HG03558 (cell line): ENCODE measurements at regions not wholly inside any gene's neighbourhood (a gene's known extent, or its start where the extent isn't known, plus 50 kb on each side); places are given as distances from the start of the nearest gene placed in this dataset.
"Not testable (repeated sequence)": the region's sequence is repeated elsewhere in the genome, so short reads cannot be mapped to it uniquely, and the experiment has no call there.

Experiments used
- ATAC-seq: cut with Tn5 transposase; IDR thresholded peaks from one replicate; pipeline ENCODE4 v1.9.1; 2021; ENCODE audit warnings: moderate number of reproducible peaks; ENCODE audit not compliant: unreplicated experiment; ENCODE audit errors: extremely low read depth

DNA sequence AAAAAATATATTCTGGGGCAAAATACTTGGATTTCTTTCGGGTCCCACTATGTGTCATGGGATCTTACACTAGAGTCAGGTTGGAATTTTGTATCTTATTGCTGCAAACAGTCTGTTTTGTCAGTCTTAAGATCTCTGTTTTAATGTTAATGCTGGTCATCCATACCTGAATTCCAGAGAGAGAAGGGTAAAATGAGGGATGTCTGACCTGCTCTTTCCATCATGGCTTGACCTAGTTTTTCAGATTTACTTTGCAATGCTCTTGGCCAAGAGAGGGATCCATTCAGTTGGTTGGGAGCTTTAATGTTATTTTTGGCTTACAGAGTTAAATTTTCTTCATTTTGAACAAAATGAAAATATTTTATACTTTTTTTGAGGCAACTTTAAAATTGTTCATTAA is 117.2 kb downstream of the CASP12 start:
- ATAC-seq, result no peak

DNA sequence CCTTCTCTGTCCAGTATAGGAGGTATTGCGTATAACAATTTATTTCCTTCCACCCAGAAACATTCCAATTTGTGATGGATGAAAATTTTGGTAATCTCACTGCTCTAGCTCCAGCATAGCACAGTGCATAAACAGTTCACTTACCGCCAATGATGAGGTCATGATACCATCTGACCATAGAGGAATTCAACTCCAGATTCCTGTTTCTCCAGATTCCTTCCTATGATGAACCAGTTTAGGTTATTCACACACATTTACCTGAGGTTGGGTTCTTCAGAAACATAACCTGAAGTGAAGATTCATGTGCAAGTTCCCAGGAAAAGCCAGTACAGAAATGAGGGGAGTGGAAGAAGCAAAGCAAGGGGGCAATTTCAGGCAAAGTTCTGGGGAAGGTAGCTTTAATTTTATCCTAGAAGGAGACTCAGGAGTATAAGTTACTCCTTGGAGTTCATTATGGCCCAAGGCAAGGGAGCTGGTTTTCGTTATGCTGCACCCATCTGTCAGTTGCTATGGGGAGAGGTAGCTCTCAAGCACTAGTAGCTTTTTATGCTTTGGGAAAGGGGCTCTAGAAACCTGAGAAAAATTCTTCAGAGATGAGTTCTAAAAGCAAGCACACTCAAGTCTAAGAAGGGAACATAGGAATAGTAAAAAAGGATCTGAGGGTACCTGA is 121.6 kb downstream of the CASP12 start:
- no peak for ATAC-seq

DNA sequence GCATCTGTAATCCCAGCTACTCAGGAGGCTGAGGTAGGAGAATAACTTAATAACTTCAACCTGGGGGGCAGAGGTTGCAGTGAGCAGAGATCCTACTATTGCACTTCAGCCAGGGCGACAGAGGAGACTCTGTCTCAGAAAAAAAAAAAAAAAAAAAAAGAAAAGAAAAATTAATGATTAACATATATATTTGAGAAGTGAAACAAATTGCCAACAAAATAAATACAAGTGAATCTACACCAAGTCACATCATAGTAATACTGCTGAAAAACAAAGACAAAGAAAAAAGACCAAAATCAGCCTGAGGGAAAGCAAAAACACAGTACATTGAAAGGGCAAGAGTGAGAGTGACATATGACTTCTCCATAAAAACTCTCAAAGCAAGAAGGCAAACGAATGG is 123.7 kb downstream of the CASP12 start:
- ATAC-seq, result no peak

DNA sequence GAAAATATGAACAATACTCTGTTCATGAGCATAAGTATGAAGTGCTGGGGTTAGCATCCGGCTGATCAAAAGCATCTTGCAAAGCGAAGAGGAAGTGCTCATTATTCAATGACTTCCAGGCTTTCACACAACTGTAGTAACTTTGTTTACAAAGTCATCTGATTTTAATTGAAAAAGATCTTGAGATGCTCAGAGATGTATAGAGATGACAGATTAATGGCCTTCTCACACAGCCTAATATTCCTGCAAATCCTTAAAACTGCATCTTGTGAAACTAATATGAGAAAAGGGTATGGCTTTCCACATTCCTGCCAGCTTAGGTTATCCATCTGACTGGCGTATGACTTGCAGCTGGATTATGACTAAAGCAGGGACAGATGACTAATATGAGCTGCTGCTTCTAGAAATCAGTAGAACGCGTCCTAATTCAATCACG is 125.4 kb downstream of the CASP12 start:
- ATAC-seq, result no peak

DNA sequence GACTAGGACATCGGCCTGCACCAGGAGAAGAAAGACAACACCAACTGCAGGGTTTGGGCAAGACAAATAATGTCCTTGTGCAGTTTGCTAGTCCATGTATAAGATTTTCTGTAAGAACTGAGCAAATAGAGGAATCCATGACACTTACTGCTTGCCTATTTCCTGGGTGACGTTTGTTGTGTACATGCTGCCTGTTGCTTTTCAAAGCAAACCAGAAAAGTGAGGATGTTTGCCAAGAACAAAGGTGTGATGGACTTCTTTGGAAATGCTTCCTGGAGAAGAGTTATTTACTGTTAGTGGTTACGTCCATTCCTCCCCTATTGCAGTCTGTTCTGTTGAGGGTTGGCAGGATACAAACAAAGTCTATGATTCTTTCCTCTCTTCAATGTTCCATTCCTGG is 126.5 kb downstream of the CASP12 start:
- ATAC-seq, result no peak

DNA sequence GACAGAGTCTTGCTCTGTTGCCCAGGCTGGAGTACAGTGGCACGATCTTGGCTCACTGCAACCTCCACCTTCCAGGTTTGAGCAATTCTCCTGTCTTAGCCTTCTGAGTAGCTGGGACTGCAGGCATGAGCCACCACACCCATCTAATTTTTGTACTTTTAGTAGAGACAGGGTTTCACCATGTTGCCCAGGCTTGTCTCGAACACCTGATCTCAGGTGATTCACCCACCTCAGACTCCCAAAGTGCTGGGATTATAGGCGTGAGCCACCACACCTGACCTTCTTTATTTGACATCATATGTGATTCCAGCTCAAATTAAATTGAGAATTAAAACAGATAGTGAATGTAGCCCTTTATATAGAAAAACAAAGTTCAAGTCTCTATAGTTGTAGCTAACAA is 127.2 kb downstream of the CASP12 start:
- not testable (repeated sequence) for ATAC-seq

DNA sequence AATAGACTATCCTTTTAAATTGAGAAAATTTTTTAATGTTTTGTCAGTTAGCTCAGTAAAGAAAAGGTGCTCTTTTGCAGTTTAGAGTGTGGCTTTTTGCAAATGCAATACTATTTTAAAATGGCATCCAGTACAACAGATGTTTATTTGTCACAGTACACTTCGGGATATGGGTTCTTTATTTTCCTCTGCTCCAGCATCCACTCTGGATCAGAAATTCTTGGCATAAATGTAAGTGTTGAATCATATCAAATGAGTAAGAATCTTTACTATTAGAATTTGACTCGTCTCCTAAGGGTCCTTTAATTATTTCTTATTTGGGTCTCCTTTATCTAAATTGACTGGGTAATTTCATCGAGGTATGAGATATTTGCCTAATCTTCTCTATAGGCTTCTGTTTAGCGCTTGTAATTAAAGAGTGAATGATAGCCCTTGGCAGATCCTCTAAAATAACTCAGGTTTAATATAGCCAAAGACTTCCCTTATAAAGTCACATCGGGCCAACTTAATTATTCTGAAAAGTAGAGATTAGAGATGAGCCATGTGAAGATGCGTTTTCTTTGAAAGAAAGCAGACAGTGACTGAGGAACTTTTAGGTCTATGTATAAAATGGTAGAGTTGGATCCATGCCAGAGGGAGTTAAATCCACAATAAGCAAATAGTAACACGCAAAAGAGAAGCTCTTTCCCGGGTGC is 132.7 kb downstream of the CASP12 start:
- ATAC-seq, result no peak

DNA sequence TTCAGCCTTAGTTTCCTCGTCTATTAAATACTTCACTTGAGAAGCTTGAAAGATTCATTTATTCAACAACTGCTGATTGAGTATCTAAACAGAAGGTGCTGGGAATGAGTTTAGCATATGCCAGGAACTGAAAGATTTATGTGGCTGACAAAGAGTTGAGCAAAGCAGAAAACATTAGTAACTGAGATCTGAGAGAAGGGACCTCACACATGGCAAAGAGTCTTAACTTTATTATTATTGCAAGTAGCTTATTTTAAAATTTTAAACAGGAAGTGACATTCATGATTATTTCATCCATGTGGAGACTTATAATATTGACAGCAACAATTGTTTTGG is 133.6 kb downstream of the CASP12 start:
- no peak for ATAC-seq

DNA sequence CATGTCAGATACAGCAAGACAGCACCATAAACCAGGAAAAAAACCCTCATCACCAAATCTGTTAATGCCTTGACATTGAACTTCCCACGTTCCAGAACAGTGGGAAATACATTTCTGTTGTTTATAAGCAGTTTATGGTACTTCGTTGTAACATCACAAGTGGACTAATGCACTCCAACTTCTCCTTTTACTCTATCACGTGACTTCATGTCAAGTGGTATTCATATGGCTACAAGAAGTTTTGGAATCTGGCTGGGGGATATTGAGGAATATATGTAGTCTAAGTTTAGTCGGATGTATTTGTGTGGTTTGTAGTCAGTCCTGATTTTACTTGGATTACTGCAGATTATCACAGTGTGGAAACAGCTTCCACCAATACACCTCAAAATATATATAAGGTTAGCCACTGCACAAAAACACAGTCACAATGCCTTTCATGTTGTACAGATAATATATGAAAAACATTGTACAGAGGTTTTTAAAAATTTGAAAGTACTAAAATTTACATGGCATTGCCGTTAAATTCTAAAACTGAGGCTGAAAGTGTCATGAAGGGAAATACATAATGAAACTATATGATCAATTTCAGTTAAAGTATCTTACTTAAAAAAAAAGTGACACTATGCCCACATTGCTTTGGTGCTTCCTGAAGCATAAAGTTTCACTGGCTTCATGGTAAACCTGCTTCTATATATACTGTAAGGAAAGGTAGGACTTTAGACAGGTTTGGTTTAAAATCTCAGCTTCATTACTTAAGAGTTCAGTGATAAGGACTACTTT is 134.1 kb downstream of the CASP12 start:
- ATAC-seq, result no peak

DNA sequence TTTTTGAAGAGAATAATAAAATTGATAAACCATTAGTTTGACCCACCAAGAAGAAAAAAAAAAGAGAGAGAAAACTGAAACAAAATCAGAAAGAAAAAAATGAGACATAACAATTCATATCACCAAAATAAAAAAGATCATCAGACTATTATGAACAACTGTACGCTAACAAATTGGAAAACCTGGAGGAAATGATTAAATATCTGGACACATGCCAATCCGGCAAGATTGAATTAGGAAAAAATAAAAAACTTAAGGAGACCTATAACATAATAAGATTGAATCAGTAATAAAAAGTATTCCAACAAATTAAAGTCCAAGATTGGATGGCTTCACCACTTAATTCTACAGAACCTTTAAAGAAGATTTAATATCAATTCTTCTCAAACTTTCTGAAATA is 136.7 kb downstream of the CASP12 start:
- no peak for ATAC-seq

DNA sequence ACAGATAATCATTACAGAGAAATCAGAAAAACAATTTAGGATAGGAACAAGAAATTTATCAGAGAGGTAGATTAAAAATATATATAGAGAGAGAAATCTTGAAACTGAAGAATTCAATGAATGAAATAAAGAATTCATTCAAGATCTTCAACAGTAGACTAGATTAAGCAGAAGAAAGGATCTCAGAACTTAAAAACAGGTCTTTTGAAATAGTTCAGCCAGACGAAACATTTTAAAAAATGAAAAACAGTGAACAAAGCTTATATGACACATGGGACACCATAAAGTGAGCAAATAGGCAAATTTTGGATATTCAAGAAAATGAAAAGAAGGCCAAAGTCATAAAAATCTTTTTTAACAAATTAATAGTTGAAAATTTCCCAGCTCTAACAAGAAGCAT is 138.8 kb downstream of the CASP12 start:
- ATAC-seq, result no peak

DNA sequence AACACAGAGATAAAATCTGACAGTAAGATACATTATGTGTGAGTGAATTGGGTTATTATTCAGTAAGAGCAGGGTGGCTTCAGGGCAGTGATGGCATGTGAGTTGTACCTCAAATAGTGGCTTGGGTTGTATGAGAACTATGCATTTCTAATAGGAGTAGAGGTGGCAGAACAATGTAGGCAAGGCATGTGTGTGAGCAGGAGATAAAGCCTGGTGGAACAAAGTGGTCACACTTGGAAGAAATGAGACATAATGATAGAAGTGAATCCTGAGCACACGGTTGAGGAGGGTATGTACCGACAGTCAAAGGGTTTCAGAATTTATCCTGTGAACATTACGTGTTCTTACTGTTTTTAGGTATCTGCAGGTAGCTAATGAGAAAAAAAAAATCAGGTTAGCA is 159.3 kb downstream of the CASP12 start:
- no peak for ATAC-seq

DNA sequence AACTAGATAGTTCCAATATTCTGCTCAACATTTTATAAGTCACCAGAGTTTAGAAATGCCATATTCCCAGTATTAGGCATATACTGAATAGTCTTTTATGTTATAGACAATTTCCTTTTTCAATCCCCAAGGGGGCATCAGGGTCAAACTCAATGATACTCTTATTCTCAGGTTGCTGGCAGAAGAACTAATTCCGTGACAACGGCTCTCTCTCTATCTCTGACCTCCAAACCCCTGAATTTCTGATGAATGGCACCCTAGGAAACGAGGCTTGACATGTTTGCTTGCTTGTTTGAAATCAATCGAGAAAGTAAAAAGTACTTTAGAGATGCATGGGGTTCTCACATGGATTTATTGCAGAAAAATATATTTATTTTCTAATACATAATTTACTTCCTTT is 160.1 kb downstream of the CASP12 start:
- no peak for ATAC-seq

DNA sequence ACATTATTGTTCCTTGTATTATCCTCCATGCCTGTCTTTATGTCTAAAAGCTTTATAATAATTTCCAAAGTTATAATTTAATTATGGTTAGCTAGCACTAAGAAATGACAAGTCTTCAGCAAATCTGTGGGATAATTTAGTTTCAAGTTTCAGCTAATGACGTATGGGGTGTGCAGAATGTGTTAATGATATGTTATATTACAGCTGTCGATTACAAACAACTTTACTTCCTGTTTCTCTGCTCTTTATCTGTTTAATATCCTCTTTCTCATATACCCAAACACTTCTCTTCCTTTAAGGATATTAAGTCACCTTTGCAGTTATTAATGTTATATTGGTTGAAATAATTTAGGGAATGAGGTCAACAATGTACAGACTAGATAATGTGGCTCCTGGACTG is 161.8 kb downstream of the CASP12 start:
- no peak for ATAC-seq

DNA sequence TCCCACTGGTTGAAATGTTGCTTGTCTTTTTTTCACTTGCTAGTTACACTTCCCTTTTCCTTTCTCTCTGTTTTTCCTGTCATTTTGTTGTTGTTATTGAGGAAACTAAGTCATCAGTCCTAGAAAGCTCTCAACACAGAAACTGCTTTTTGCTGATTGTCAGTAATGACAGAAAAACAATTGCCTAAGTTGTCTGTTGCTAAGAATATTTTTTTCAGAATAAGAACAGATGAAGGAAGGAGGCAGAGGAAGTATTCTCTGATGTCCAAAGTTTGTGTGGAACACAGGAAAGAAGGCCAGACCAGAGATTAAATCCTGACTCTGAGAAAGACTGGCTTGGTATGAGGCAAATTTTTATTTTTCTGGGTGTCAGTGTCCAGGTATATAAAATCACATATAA is 163.3 kb downstream of the CASP12 start:
- ATAC-seq, result no peak

DNA sequence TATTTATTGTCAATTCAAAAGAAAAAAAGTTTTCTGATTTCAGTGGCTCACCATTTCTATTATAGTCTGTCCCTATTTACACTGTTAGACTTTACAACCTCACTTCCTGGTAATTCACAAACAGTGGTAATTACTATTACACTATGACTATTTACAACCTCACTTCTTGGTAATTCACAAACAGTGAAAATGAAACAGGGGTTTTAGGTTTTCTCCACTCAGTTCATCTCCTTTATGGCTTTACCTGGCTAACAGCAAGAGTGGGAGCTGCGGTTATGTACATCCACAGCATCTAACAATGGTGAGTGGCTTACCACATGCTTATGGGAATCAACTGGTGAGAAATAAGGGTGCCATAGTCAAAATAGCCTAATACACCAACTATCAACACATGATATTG is 166.4 kb downstream of the CASP12 start:
- ATAC-seq, result no peak

DNA sequence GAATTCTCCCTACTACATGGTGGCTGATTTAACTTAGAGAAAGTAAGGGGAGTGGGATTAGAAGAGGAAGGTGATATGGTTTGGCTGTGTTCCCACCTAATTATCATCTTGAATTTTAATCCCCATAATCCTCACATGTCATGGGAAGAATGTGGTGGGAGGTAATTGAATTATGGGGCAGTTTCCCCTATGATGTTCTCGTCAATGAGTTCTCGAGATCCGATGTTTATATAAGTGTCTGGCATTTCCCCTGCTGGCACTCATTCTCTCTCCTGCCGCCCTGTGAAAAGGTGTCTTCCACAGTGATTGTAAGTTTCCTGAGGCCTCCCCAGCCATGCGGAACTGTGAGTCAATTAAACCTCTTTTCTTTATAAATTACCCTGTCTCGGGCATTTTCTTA is 169.3 kb downstream of the CASP12 start:
- no peak for ATAC-seq

DNA sequence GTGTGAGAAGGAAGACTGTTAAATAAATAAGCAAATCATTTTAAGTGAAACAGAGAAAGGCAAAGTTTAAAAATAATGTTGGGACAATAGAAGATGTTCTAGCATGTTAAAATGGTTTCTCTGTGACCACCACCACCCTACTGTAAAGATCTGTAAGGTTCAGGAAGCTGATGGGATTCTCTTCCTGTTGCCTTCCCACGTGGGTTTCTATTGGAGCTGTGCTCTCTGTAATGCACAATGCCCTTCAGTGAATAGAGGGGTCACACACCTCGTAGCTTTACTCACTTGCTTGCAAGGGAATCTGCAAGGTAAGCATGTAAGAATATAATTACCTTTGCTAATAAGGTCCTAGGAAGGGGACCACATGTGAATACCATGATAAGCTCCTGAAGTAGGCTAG is 170.5 kb downstream of the CASP12 start:
- ATAC-seq, result no peak

DNA sequence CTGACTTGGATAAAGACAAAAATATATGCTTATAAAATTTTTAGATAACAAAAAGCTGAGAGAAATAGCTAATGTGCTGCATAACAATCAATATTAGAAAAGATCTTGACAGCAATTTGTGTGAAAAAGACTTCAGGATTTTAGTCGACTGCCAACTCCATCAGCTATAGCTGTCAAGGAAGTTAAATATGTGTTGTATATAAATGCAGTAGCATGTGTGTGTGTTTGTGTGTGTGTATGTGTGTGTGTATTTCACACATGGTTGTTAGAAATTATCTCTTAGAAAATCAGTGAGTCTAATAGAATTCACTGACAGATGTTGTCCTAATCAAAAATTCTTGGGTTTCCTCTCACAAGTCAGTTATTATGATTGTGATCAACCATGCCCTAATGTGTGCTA is 171.2 kb downstream of the CASP12 start:
- no peak for ATAC-seq

DNA sequence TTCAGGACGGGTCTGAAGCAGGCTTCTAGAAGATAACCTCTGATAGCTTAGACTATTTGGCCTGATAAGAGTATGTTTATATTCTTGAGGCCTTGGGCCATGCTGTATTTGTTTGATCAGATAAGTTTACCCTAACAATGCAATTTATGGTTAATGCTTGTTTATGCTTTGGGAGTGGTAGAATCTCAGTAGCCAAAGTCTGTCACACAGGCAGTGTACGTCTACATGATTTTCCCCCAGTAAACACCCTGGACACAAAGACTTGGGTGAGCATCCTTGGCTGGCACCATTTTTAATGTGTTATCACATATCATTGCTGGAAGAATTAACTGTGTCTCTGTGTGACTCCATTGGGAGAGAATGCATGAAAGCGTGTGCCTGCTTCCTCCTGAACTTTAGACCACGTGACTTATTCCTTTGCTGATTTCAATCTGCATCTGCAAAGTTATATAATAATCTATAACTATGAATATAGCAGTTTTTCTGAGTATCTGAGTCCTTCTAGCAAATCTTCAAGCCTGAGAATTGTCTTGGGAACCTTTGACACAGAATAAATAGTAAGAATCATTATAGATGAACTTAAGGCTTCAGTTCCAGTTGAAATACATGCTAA is 172.4 kb downstream of the CASP12 start:
- no peak for ATAC-seq

DNA sequence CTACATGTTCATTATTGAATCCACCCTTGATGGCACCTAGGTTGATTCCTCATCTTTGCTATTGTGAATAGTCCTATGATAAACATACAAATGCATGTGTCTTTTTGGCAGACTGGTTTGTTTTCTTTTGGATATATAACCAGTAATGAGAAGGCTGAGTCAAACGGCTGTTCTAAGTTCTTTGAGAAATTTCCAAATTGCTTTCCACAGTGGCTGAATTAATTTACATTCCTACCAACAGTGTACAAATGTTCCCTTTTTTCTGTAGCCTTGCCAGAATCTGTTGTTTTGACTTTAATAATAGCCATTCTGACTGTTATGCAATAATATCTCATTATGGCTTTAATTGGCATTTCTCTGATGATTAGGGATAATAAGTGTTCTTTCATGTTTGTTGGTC is 184.9 kb downstream of the CASP12 start:
- ATAC-seq, result no peak
